ENCODE measurements at regions not wholly inside any gene's neighbourhood (a gene's known extent, or its start where the extent isn't known, plus 50 kb on each side); places are given as distances from the start of the nearest gene placed in this dataset.
"Not testable (repeated sequence)": the region's sequence is repeated elsewhere in the genome, so short reads cannot be mapped to it uniquely, and the experiment has no call there.

DNA sequence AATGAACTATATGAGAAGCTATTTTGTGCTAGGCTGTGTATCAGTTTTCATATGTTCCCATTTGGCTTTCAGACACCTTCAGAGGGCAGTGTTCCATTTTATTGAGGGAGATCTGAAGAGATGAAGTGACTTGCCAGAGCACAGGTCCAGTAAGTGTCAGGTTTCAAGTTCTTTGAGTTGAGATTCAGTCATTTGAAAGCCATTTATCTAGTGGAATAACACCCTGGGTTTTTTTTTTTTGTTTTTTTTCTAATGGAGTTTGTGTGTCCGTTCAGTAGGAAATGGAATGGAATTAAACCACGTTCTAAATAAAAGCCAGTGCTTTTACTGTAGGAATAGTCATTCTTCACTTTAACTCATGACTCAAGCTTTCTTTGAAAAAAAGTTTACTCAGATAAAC is 652.9 kb upstream of the USP24 start:
- no peak for DNase-seq (ENCODE audit: insufficient read length)
- TF ChIP-seq TAF1 (IDR thresholded peaks at IDR 0.05; ENCODE audit: borderline replicate concordance, low read depth, low read length) (no peak), POLR2AphosphoS5 (IDR thresholded peaks at IDR 0.05; ENCODE audit: low read depth, low read length) (no peak), POLR2A (IDR thresholded peaks at IDR 0.05; ENCODE audit: low read depth, low read length) (no peak)
- FAIRE-seq, result no peak

DNA sequence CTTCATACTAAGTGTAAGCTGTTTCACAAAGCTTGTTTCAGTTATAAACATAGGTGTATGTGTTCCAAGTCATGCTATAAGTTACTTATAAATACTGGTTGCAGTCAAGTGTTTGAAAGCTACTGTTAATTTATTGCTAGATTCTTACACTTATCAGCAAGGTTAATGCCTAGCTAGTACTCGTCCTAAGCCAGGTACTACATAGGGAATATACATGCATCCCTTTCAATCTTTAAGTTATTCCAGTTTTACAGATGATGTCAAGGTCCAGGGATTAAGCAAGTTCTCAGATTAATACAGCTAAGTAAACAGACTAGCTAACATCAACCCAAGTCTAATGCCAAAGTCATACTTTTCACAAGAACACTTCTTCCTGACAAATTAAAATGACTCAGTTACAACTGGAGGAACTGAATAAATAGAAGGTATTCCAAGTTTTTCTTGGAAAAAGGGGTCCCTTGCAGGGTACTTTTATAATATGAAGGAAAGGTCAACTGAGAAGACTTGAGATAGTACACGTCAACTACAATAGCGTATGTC is 652.2 kb upstream of the USP24 start:
- DNase-seq (ENCODE audit: insufficient read length), result no peak
- no peak for FAIRE-seq
- TF ChIP-seq TAF1 (IDR thresholded peaks at IDR 0.05; ENCODE audit: borderline replicate concordance, low read depth, low read length) (no peak), POLR2AphosphoS5 (IDR thresholded peaks at IDR 0.05; ENCODE audit: low read depth, low read length) (no peak), POLR2A (IDR thresholded peaks at IDR 0.05; ENCODE audit: low read depth, low read length) (no peak)

GRCh38 chr1:55865778-55866177 is 650.6 kb upstream of the USP24 start:
- not testable (repeated sequence) for DNase-seq (ENCODE audit: insufficient read length); FAIRE-seq

GRCh38 chr1:55864251-55864650 is 649.1 kb upstream of the USP24 start:
- no peak for FAIRE-seq
- TF ChIP-seq TAF1 (IDR thresholded peaks at IDR 0.05; ENCODE audit: borderline replicate concordance, low read depth, low read length) (no peak), POLR2AphosphoS5 (IDR thresholded peaks at IDR 0.05; ENCODE audit: low read depth, low read length) (no peak), POLR2A (IDR thresholded peaks at IDR 0.05; ENCODE audit: low read depth, low read length) (no peak)
- no peak for DNase-seq (ENCODE audit: insufficient read length)

GRCh38 chr1:55861676-55862340 is 646.6 kb upstream of the USP24 start:
- TF ChIP-seq POLR2AphosphoS5 (IDR thresholded peaks at IDR 0.05; ENCODE audit: low read depth, low read length) (no peak), POLR2A (IDR thresholded peaks at IDR 0.05; ENCODE audit: low read depth, low read length) (no peak), TAF1 (IDR thresholded peaks at IDR 0.05; ENCODE audit: borderline replicate concordance, low read depth, low read length) (no peak)
- DNase-seq (ENCODE audit: insufficient read length) (no peak), FAIRE-seq (no peak)

GRCh38 chr1:55860798-55861519 is 645.8 kb upstream of the USP24 start:
- no peak for TF ChIP-seq TAF1 (IDR thresholded peaks at IDR 0.05; ENCODE audit: borderline replicate concordance, low read depth, low read length)
- no peak for TF ChIP-seq POLR2AphosphoS5 (IDR thresholded peaks at IDR 0.05; ENCODE audit: low read depth, low read length)
- no peak for TF ChIP-seq POLR2A (IDR thresholded peaks at IDR 0.05; ENCODE audit: low read depth, low read length)
- DNase-seq (ENCODE audit: insufficient read length) (no peak), FAIRE-seq (no peak)

- FAIRE-seq (no peak), DNase-seq (ENCODE audit: insufficient read length) (no peak)
- TF ChIP-seq POLR2A (IDR thresholded peaks at IDR 0.05; ENCODE audit: low read depth, low read length), result no peak
- no peak for TF ChIP-seq TAF1 (IDR thresholded peaks at IDR 0.05; ENCODE audit: borderline replicate concordance, low read depth, low read length)
- TF ChIP-seq POLR2AphosphoS5 (IDR thresholded peaks at IDR 0.05; ENCODE audit: low read depth, low read length), result no peak
Observed at GRCh38 chr1:55860326-55860725, 645.2 kb upstream of the USP24 start.

DNA sequence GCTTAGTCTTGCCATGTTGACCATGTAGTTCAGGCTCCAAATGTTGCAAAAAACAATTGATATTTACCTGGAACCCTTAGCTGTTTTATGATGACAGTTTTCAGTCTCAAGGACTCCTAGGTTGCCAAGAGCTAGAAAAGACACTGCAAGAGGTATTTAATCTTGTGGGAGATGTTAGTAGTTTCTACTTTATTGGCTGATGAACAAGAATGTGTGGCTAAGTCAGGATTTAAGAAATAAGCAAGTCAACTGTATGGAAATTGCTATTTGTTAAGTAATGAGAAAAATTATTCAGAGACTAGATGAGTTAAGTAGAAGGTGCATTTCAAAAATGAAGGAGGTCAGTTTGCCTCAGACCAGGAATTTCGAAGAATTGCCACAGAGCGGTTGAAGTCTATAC is 639.7 kb upstream of the USP24 start:
- FAIRE-seq (no peak), DNase-seq (ENCODE audit: insufficient read length) (no peak)
- no peak for TF ChIP-seq POLR2A (IDR thresholded peaks at IDR 0.05; ENCODE audit: low read depth, low read length)
- TF ChIP-seq POLR2AphosphoS5 (IDR thresholded peaks at IDR 0.05; ENCODE audit: low read depth, low read length), result no peak
- TF ChIP-seq TAF1 (IDR thresholded peaks at IDR 0.05; ENCODE audit: borderline replicate concordance, low read depth, low read length), result no peak

GRCh38 chr1:55848906-55849305 is 633.7 kb upstream of the USP24 start:
- TF ChIP-seq TAF1 (IDR thresholded peaks at IDR 0.05; ENCODE audit: borderline replicate concordance, low read depth, low read length), result no peak
- TF ChIP-seq POLR2AphosphoS5 (IDR thresholded peaks at IDR 0.05; ENCODE audit: low read depth, low read length), result no peak
- no peak for TF ChIP-seq POLR2A (IDR thresholded peaks at IDR 0.05; ENCODE audit: low read depth, low read length)
- DNase-seq (ENCODE audit: insufficient read length), result no peak
- no peak for FAIRE-seq

DNA sequence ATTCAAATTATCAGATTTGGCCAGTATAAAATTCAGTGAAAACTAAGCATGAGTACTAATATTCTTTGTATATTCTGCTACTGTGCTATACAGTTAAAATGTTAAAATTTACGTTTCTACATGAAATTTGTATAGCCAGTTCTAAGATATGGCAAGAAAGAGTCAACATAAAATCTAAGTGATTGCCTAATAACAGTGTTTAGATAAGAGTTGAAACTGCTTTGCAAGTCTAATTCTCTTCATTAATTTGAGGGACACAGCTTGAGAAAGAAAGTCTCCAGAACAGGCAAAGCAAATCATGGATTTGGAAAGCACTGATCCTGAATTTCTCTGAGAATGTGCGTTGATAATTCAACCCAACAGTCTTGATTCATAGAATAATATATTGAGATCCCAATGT is 630.9 kb upstream of the USP24 start:
- no peak for FAIRE-seq
- DNase-seq (ENCODE audit: insufficient read length), result no peak

GRCh38 chr1:55844322-55844721 is 629.2 kb upstream of the USP24 start:
- TF ChIP-seq TAF1 (IDR thresholded peaks at IDR 0.05; ENCODE audit: borderline replicate concordance, low read depth, low read length), result no peak
- no peak for TF ChIP-seq POLR2AphosphoS5 (IDR thresholded peaks at IDR 0.05; ENCODE audit: low read depth, low read length)
- no peak for TF ChIP-seq POLR2A (IDR thresholded peaks at IDR 0.05; ENCODE audit: low read depth, low read length)
- FAIRE-seq (peak; percentile 17), DNase-seq (ENCODE audit: insufficient read length) (no peak)

More for the DNA sequence above, 630.9 kb upstream of the USP24 start:
- TF ChIP-seq POLR2A (IDR thresholded peaks at IDR 0.05; ENCODE audit: low read depth, low read length) (no peak), TAF1 (IDR thresholded peaks at IDR 0.05; ENCODE audit: borderline replicate concordance, low read depth, low read length) (no peak), POLR2AphosphoS5 (IDR thresholded peaks at IDR 0.05; ENCODE audit: low read depth, low read length) (no peak)

DNA sequence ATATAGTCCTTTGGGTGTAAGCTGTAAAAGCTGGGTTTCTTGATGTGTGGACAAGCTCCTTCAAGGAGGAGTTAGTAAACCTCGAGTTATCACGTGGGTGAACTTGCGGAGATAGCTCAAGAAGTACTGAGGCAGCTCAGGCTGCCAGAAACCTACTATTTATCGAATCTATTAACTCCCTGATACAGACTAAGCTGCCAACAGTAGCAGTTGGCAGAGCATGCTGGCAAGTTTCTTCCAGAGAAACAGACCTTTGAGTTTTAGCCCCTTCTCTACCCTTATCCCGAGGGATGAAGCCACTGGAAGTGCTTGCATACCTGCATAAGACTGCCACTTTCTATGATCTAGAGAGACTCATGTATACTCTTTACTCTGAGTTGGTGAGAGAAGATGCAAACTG is 624.5 kb upstream of the USP24 start:
- DNase-seq (ENCODE audit: insufficient read length) (no peak), FAIRE-seq (no peak)
- no peak for TF ChIP-seq POLR2A (IDR thresholded peaks at IDR 0.05; ENCODE audit: low read depth, low read length)
